Fibroblast of lung (primary cell): ENCODE measurements at regions not wholly inside any gene's neighbourhood (a gene's known extent, or its start where the extent isn't known, plus 50 kb on each side); places are given as distances from the start of the nearest gene placed in this dataset.

ENCODE experiments used
- CTCF ChIP-seq, 2 donors: IDR thresholded peaks in 1 of 2; conservative IDR thresholded peaks in 1 of 2; 1 replicate in 1 of 2; 2 replicates in 1 of 2; pipeline ENCODE4 v1.5.1; 2011 to 2012; ENCODE audit warnings: low read length in 2 of 2, control low read depth in 1 of 2, inconsistent platforms in 1 of 2, low read depth in 1 of 2, mild to moderate bottlenecking in 1 of 2
- EZH2 ChIP-seq: IDR thresholded peaks from 2 replicates; pipeline ENCODE4 v1.5.1; 2012; ENCODE audit warnings: low read length, control low read depth, mild to moderate bottlenecking; ENCODE audit errors: missing control alignments

DNA sequence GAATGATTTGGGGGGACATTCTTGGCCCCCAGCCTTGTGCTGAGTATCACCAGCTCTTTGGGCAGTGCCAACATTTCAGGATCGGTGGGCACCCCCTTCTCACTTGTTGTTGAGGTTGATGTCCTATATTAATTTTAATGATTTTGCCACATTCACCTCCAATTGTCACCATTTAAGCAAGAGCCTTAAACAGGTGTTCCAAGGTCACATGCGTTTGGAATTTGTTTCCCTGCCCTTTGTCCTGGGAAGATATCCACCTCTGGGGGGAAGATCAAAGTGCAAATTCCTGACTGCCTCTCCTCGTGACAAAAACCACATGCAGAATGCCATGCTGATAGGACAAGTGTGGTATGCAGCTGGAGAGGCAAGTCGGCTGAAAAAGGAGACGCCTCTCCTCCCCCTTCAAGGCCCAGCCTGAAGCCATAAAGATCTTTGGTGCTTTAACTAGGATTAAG, 72.5 kb upstream of the ID2 start:
- no peak for TF ChIP-seq CTCF (conservative IDR thresholded peaks at IDR 0.05 in 1 of 2, IDR thresholded peaks at IDR 0.05 in 1 of 2; ENCODE audit: low read depth in 1 of 2, low read length in 2 of 2)
- TF ChIP-seq EZH2, result no peak
